ENCODE measurements at regions not wholly inside any gene's neighbourhood (a gene's known extent, or its start where the extent isn't known, plus 50 kb on each side); places are given as distances from the start of the nearest gene placed in this dataset.

GRCh38 chr1:29547300-29547699 is 311.0 kb downstream of the PTPRU start:
- no peak overlapping the region for H3K4me3 ChIP-seq
- DNase-seq (ENCODE audit: low spot score in 2 of 2) = no peak

DNA sequence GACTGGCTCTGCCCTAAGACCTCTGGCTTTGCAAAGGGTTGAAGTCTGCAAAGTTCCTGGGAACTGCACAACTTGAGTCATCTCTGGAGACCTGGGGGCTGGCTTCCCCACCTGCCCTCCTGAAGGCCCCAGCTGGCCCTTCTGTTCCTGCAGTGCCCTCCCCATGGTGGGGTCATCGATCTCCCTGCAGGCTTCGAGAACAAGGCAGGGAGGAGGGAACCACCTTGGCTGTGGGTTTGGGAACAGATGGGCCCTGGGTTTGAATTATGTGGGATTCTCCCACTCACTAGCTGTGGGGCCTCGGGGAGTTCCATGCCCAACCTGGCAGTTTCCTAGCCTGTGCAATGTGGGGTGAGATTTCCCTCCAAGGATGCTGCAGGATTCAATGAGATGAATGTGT is 310.2 kb downstream of the PTPRU start:
- Histone ChIP-seq H3K27me3 (no peaks in the 10 kb centered on the region), H3K9me3 (no peaks in the 10 kb centered on the region), H3K27ac (no peak overlapping the region), H3K4me3 (no peak overlapping the region), H3K4me1 (no peaks in the 10 kb centered on the region), H3K36me3 (no peaks in the 10 kb centered on the region)
- TF ChIP-seq, protein P1, sequence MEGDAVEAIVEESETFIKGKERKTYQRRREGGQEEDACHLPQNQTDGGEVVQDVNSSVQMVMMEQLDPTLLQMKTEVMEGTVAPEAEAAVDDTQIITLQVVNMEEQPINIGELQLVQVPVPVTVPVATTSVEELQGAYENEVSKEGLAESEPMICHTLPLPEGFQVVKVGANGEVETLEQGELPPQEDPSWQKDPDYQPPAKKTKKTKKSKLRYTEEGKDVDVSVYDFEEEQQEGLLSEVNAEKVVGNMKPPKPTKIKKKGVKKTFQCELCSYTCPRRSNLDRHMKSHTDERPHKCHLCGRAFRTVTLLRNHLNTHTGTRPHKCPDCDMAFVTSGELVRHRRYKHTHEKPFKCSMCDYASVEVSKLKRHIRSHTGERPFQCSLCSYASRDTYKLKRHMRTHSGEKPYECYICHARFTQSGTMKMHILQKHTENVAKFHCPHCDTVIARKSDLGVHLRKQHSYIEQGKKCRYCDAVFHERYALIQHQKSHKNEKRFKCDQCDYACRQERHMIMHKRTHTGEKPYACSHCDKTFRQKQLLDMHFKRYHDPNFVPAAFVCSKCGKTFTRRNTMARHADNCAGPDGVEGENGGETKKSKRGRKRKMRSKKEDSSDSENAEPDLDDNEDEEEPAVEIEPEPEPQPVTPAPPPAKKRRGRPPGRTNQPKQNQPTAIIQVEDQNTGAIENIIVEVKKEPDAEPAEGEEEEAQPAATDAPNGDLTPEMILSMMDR (IDR thresholded peaks at IDR 0.05) = no peak
- peak in 1 of 2 donors; percentile 49 for DNase-seq (ENCODE audit: low spot score in 2 of 2)
- intact Hi-C loops (cut with DNase I) = no loop called here

More at GRCh38 chr1:29547300-29547699, 311.0 kb downstream of the PTPRU start:
- TF ChIP-seq, protein P1 (IDR thresholded peaks at IDR 0.05) = no peak
- Histone ChIP-seq H3K36me3 (no peaks in the 10 kb centered on the region), H3K27ac (no peak overlapping the region), H3K27me3 (no peaks in the 10 kb centered on the region), H3K9me3 (no peaks in the 10 kb centered on the region), H3K4me1 (no peaks in the 10 kb centered on the region)
- intact Hi-C loops (cut with DNase I) = no loop called here

DNA sequence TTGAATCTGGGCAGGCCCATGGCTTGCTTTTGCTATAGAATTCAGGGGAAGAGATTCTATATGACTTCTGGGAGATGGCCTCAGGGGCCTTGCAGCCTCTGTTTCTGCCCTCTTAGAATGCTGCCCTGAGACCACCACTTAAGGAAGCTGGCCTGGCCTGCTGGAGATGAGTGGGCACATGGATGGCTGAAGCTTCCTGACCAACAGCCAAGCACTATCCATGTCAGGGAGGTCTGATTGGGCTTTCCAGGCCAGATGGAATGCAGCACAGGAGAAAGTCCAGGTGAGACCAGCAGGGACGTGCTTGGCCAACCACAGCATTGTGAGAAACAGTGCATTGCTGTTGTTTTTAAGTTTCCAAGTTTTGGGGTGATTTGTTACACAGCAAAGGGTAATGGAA is 308.1 kb downstream of the PTPRU start:
- TF ChIP-seq, protein P1 (IDR thresholded peaks at IDR 0.05) = no peak
- Histone ChIP-seq H3K4me1 (no peaks in the 10 kb centered on the region), H3K27ac (no peak overlapping the region), H3K36me3 (no peaks in the 10 kb centered on the region), H3K27me3 (no peaks in the 10 kb centered on the region), H3K9me3 (no peaks in the 10 kb centered on the region), H3K4me3 (no peak overlapping the region)
- DNase-seq (ENCODE audit: low spot score in 2 of 2) = peak in 1 of 2 donors; percentile 53
- intact Hi-C loops (cut with DNase I) = no loop called here

DNA sequence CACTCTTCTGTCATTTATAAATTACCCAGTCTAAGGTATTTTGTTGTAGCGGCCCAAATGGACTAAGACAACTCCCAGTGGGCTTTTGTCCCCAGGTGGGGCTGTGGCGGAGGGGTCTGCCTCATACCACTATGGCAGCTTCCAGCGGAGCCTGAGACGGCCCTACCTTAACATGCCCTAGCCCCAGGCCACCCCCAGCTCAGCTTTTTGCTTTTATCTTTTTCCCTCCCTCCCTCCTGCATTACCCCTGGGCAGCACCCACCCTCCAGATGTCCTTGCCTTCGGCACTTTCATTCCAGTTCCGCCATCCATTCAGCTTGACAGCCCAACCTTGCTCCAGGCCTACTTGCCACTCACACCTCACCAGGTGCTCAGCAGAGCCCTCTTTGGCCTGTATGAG is 307.3 kb downstream of the PTPRU start:
- Histone ChIP-seq H3K27me3 (no peaks in the 10 kb centered on the region), H3K4me3 (no peak overlapping the region), H3K27ac (no peak overlapping the region), H3K9me3 (no peaks in the 10 kb centered on the region), H3K4me1 (no peaks in the 10 kb centered on the region), H3K36me3 (no peaks in the 10 kb centered on the region)
- no peak for DNase-seq (ENCODE audit: low spot score in 2 of 2)
- TF ChIP-seq, protein P1 (IDR thresholded peaks at IDR 0.05) = no peak
- intact Hi-C loops (cut with DNase I) = no loop called here

DNA sequence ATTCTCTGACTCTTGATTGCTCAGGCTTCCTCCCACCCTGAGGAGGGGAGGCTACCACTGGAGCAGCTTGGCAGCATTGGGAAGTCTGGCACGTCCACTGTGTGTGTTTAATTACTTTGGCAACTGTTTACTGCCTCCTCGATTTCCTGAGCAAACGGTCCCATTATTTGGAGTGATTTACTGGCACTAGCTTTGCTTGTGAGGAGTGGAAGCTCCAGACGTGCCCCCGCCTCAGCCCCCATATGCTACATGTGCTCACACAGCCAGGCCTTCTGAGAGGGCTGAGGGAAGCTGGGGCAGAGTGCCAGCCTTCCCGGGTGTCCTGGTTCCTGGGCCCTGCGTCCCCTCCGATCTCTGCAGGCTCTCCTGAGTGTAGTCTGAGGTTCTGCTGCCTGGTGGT is 306.2 kb downstream of the PTPRU start:
- no peaks in the 10 kb centered on the region for H3K4me1 ChIP-seq
- intact Hi-C loops (cut with DNase I) = no loop called here
- H3K9me3 ChIP-seq = no peaks in the 10 kb centered on the region
- TF ChIP-seq, protein P1 (IDR thresholded peaks at IDR 0.05) = no peak
- H3K27ac ChIP-seq = no peak overlapping the region
- no peaks in the 10 kb centered on the region for H3K36me3 ChIP-seq
- no peak overlapping the region for H3K4me3 ChIP-seq
- no peaks in the 10 kb centered on the region for H3K27me3 ChIP-seq
- DNase-seq (ENCODE audit: low spot score in 2 of 2) = peak in 1 of 2 donors; percentile 47

DNA sequence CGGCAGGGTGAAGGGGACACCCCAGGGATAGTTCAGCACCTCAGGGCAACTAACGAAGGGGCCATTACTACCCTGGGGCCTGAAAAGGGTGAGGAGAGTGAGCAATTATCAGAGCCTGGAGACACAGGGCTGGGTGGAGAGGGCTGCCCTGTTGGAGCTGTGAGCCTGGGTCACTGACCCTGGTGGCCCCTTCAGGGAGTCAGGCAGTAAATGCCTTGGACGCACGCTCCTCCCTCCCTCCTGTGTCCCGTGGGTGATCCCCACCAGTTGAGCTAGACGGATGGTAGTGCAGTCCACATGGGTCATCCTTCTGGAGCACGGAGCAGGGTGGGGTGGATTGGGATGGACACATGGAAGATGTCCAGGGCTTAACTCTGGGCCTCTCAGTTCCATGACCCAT is 305.3 kb downstream of the PTPRU start:
- H3K36me3 ChIP-seq = no peaks in the 10 kb centered on the region
- intact Hi-C loops (cut with DNase I) = no loop called here
- TF ChIP-seq, protein P1 (IDR thresholded peaks at IDR 0.05) = no peak
- no peak overlapping the region for H3K4me3 ChIP-seq
- no peaks in the 10 kb centered on the region for H3K4me1 ChIP-seq
- peak in 1 of 2 donors; percentile 41 for DNase-seq (ENCODE audit: low spot score in 2 of 2)
- no peak overlapping the region for H3K27ac ChIP-seq
- no peaks in the 10 kb centered on the region for H3K9me3 ChIP-seq
- no peaks in the 10 kb centered on the region for H3K27me3 ChIP-seq
